ENCODE measurements at regions not wholly inside any gene's neighbourhood (a gene's known extent, or its start where the extent isn't known, plus 50 kb on each side); places are given as distances from the start of the nearest gene placed in this dataset.

- no peak for DNase-seq (ENCODE audit: low read depth)
These were observed 1599.2 kb downstream of the MAT2B start for GRCh38 chr5:165104611-165105010.

- no peak for DNase-seq (ENCODE audit: low read depth)
These were observed 1603.4 kb downstream of the MAT2B start for GRCh38 chr5:165108809-165109208.

- DNase-seq (ENCODE audit: low read depth): no peak
These were observed 1613.8 kb downstream of the MAT2B start for GRCh38 chr5:165119175-165119574.

GRCh38 chr5:165126598-165126997 lies 1621.2 kb downstream of the MAT2B start:
- DNase-seq (ENCODE audit: low read depth): no peak

- DNase-seq (ENCODE audit: low read depth): no peak
These were observed 1622.5 kb downstream of the MAT2B start for GRCh38 chr5:165127941-165128340.

GRCh38 chr5:165130656-165131055 lies 1625.2 kb downstream of the MAT2B start:
- no peak for DNase-seq (ENCODE audit: low read depth)

GRCh38 chr5:165134155-165134554 lies 1628.7 kb downstream of the MAT2B start:
- no peak for DNase-seq (ENCODE audit: low read depth)

- DNase-seq (ENCODE audit: low read depth): no peak
These were observed 1630.1 kb downstream of the MAT2B start for GRCh38 chr5:165135565-165135964.

GRCh38 chr5:165137701-165138100 lies 1632.3 kb downstream of the MAT2B start:
- DNase-seq (ENCODE audit: low read depth): no peak

GRCh38 chr5:165138236-165138635 lies 1632.8 kb downstream of the MAT2B start:
- no peak for DNase-seq (ENCODE audit: low read depth)

GRCh38 chr5:165139262-165139661 lies 1633.8 kb downstream of the MAT2B start:
- no peak for DNase-seq (ENCODE audit: low read depth)

GRCh38 chr5:165139721-165140120 lies 1634.3 kb downstream of the MAT2B start:
- no peak for DNase-seq (ENCODE audit: low read depth)

- DNase-seq (ENCODE audit: low read depth): no peak
These were observed 1638.3 kb downstream of the MAT2B start for GRCh38 chr5:165143741-165144140.

GRCh38 chr5:165149431-165149830 lies 1644.0 kb downstream of the MAT2B start:
- no peak for DNase-seq (ENCODE audit: low read depth)

GRCh38 chr5:165152058-165152457 lies 1646.6 kb downstream of the MAT2B start:
- DNase-seq (ENCODE audit: low read depth): no peak

GRCh38 chr5:165157219-165157618 lies 1651.8 kb downstream of the MAT2B start:
- DNase-seq (ENCODE audit: low read depth): no peak

GRCh38 chr5:165161204-165161603 lies 1655.8 kb downstream of the MAT2B start:
- no peak for DNase-seq (ENCODE audit: low read depth)

GRCh38 chr5:165163861-165164260 lies 1658.4 kb downstream of the MAT2B start:
- DNase-seq (ENCODE audit: low read depth): no peak

GRCh38 chr5:165173651-165174050 lies 1668.2 kb downstream of the MAT2B start:
- DNase-seq (ENCODE audit: low read depth): no peak

- DNase-seq (ENCODE audit: low read depth): no peak
These were observed 1669.6 kb downstream of the MAT2B start for GRCh38 chr5:165175041-165175440.

GRCh38 chr5:165184183-165184582 lies 1678.8 kb downstream of the MAT2B start:
- DNase-seq (ENCODE audit: low read depth): no peak

- no peak for DNase-seq (ENCODE audit: low read depth)
These were observed 1680.3 kb downstream of the MAT2B start for GRCh38 chr5:165185716-165186115.

- DNase-seq (ENCODE audit: low read depth): no peak
These were observed 1682.4 kb downstream of the MAT2B start for GRCh38 chr5:165187815-165188214.

GRCh38 chr5:165188556-165189175 lies 1683.2 kb downstream of the MAT2B start:
- no peak for DNase-seq (ENCODE audit: low read depth)

GRCh38 chr5:165196961-165197360 lies 1691.5 kb downstream of the MAT2B start:
- no peak for DNase-seq (ENCODE audit: low read depth)

Measured in ELR (cell line).